H1 (cell line): ENCODE measurements at regions not wholly inside any gene's neighbourhood (a gene's known extent, or its start where the extent isn't known, plus 50 kb on each side); places are given as distances from the start of the nearest gene placed in this dataset.

Source experiments
- ATF3 ChIP-seq: IDR thresholded peaks from 2 replicates; pipeline ENCODE4 v1.6.1; 2011; ENCODE audit warnings: low read depth, mild to moderate bottlenecking, low read length; ENCODE audit not compliant: insufficient read depth
- CHD2 ChIP-seq: IDR thresholded peaks from 2 replicates; pipeline ENCODE4 v1.6.1; 2012; ENCODE audit warnings: low read length, improper control_type of control experiment
- EP300 ChIP-seq, 2 experiments: IDR thresholded peaks; 1 replicate in 1 of 2; 2 replicates in 1 of 2; pipeline ENCODE4 v1.6.1; 2011 to 2012; ENCODE audit warnings: low read depth in 2 of 2, low read length in 2 of 2, mild to moderate bottlenecking in 2 of 2, borderline replicate concordance in 1 of 2, inconsistent platforms in 1 of 2, moderate library complexity in 1 of 2
- HDAC6 ChIP-seq: IDR thresholded peaks from one replicate; pipeline ENCODE4 v1.7.1; 2012; ENCODE audit warnings: low read depth, mild to moderate bottlenecking, inconsistent platforms, low read length, moderate library complexity
- KDM5A ChIP-seq: fragments of 200-600 bp; IDR thresholded peaks from 2 replicates; pipeline ENCODE4 v1.7.1; 2012; ENCODE audit warnings: mild to moderate bottlenecking, low read length, inconsistent platforms, mixed read lengths
- POLR2AphosphoS5 ChIP-seq: IDR thresholded peaks from 2 replicates; pipeline ENCODE4 v1.6.1; 2011; ENCODE audit warnings: low read depth, low read length
- SAP30 ChIP-seq: fragments of 300-600 bp; sonication (generic); IDR thresholded peaks from 2 replicates; pipeline ENCODE4 v1.7.1; 2012; ENCODE audit warnings: low read length, moderate library complexity, mild to moderate bottlenecking, inconsistent platforms; ENCODE audit not compliant: insufficient read depth, insufficient replicate concordance
- USF2 ChIP-seq: IDR thresholded peaks from 2 replicates; pipeline ENCODE4 v1.6.1; 2011; ENCODE audit warnings: low read length, improper control_type of control experiment
- ZNF274 ChIP-seq: IDR thresholded peaks from 2 replicates; pipeline ENCODE4 v1.7.0; 2012; ENCODE audit warnings: low read length, borderline replicate concordance; ENCODE audit errors: extremely low read depth
- TF ChIP-seq, protein P1 (sequence below), 3 experiments: IDR thresholded peaks; 1 replicate in 2 of 3; 2 replicates in 1 of 3; pipeline versions ENCODE4 v1.5.1 to v1.6.1; 2011; ENCODE audit warnings: low read length in 3 of 3, mild to moderate bottlenecking in 3 of 3, inconsistent platforms in 2 of 3, low read depth in 1 of 3, moderate library complexity in 1 of 3; ENCODE audit not compliant: insufficient read depth in 1 of 3; ENCODE audit errors: control extremely low read depth in 1 of 3
- TF ChIP-seq, protein P2 (sequence below): IDR thresholded peaks from 2 replicates; pipeline ENCODE4 v1.6.1; 2012; ENCODE audit warnings: low read length, inconsistent platforms

- TF ChIP-seq, protein P1, sequence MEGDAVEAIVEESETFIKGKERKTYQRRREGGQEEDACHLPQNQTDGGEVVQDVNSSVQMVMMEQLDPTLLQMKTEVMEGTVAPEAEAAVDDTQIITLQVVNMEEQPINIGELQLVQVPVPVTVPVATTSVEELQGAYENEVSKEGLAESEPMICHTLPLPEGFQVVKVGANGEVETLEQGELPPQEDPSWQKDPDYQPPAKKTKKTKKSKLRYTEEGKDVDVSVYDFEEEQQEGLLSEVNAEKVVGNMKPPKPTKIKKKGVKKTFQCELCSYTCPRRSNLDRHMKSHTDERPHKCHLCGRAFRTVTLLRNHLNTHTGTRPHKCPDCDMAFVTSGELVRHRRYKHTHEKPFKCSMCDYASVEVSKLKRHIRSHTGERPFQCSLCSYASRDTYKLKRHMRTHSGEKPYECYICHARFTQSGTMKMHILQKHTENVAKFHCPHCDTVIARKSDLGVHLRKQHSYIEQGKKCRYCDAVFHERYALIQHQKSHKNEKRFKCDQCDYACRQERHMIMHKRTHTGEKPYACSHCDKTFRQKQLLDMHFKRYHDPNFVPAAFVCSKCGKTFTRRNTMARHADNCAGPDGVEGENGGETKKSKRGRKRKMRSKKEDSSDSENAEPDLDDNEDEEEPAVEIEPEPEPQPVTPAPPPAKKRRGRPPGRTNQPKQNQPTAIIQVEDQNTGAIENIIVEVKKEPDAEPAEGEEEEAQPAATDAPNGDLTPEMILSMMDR (IDR thresholded peaks at IDR 0.05; ENCODE audit: control extremely low read depth in 1 of 3, insufficient read depth in 1 of 3, low read depth in 1 of 3, low read length in 3 of 3): no peak
- TF ChIP-seq USF2: no peak
- no peak for TF ChIP-seq EP300 (IDR thresholded peaks at IDR 0.05; ENCODE audit: borderline replicate concordance in 1 of 2, low read depth in 2 of 2, low read length in 2 of 2)
- no peak for TF ChIP-seq POLR2AphosphoS5
- no peak for TF ChIP-seq SAP30
- TF ChIP-seq ZNF274: no peak
- TF ChIP-seq KDM5A: no peak
- no peak for TF ChIP-seq ATF3
- TF ChIP-seq, protein P2, sequence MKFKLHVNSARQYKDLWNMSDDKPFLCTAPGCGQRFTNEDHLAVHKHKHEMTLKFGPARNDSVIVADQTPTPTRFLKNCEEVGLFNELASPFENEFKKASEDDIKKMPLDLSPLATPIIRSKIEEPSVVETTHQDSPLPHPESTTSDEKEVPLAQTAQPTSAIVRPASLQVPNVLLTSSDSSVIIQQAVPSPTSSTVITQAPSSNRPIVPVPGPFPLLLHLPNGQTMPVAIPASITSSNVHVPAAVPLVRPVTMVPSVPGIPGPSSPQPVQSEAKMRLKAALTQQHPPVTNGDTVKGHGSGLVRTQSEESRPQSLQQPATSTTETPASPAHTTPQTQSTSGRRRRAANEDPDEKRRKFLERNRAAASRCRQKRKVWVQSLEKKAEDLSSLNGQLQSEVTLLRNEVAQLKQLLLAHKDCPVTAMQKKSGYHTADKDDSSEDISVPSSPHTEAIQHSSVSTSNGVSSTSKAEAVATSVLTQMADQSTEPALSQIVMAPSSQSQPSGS: no peak
- TF ChIP-seq HDAC6: no peak
- no peak for TF ChIP-seq CHD2
Measured at GRCh38 chrX:121135488-121136207, 88.2 kb downstream of the GLUD2 start.
